Skin epidermis (tissue), 12 donors: ENCODE measurements at regions not wholly inside any gene's neighbourhood (a gene's known extent, or its start where the extent isn't known, plus 50 kb on each side); places are given as distances from the start of the nearest gene placed in this dataset.
"Not testable (repeated sequence)": the region's sequence is repeated elsewhere in the genome, so short reads cannot be mapped to it uniquely, and the experiment has no call there.

Experiments
- H3K27ac ChIP-seq, 21 experiments: fragments of 200-600 bp; sonication (generic) in 11 of 21; one replicate each; pipeline ENCODE4 v1.5.0; 2020; ENCODE audit warnings: mild to moderate bottlenecking in 3 of 21, inconsistent platforms in 2 of 21, moderate library complexity in 2 of 21
- H3K4me3 ChIP-seq, 7 experiments: fragments of 200-600 bp; sonication (generic) in 2 of 7; one replicate each; pipeline ENCODE4 v1.5.0; 2020; ENCODE audit warnings: inconsistent platforms in 2 of 7, mild to moderate bottlenecking in 2 of 7, moderate library complexity in 1 of 7

- no peak overlapping the region for H3K4me3 ChIP-seq
- H3K27ac ChIP-seq = no peak overlapping the region
These were observed 450.9 kb downstream of the FBXO15 start for GRCh38 chr18:73696698-73697097.

- no peak overlapping the region for H3K4me3 ChIP-seq
- no peak overlapping the region for H3K27ac ChIP-seq
These were observed 451.5 kb downstream of the FBXO15 start for GRCh38 chr18:73696171-73696570.

- no peak overlapping the region for H3K4me3 ChIP-seq
- no peak overlapping the region for H3K27ac ChIP-seq
These were observed 454.5 kb downstream of the FBXO15 start for GRCh38 chr18:73693091-73693490.

- Histone ChIP-seq H3K27ac (peak overlapping the region in 1 of 21 experiments; percentile 32), H3K4me3 (no peak overlapping the region)
These were observed 456.0 kb downstream of the FBXO15 start for GRCh38 chr18:73691624-73692023.

- H3K4me3 ChIP-seq = no peak overlapping the region
These were observed 456.5 kb downstream of the FBXO15 start for GRCh38 chr18:73691118-73691517.

GRCh38 chr18:73690222-73690621 is 457.4 kb downstream of the FBXO15 start:
- no peak overlapping the region for H3K4me3 ChIP-seq
- no peak overlapping the region for H3K27ac ChIP-seq

More at GRCh38 chr18:73691118-73691517, 456.5 kb downstream of the FBXO15 start:
- peak overlapping the region in 1 of 21 experiments; percentile 32 for H3K27ac ChIP-seq

GRCh38 chr18:73688851-73689711 is 458.6 kb downstream of the FBXO15 start:
- H3K27ac ChIP-seq = no peak overlapping the region
- no peak overlapping the region for H3K4me3 ChIP-seq

- no peak overlapping the region for H3K4me3 ChIP-seq
- H3K27ac ChIP-seq = no peak overlapping the region
These were observed 459.5 kb downstream of the FBXO15 start for GRCh38 chr18:73688161-73688560.

GRCh38 chr18:73684647-73685046 is 463.0 kb downstream of the FBXO15 start:
- H3K27ac ChIP-seq = no peak overlapping the region
- no peak overlapping the region for H3K4me3 ChIP-seq

- H3K27ac ChIP-seq = no peak overlapping the region
- H3K4me3 ChIP-seq = no peak overlapping the region
These were observed 464.0 kb downstream of the FBXO15 start for GRCh38 chr18:73683409-73684238.

GRCh38 chr18:73681912-73682311 is 465.7 kb downstream of the FBXO15 start:
- Histone ChIP-seq H3K27ac (no peak overlapping the region), H3K4me3 (no peak overlapping the region)

- H3K4me3 ChIP-seq = no peak overlapping the region
- H3K27ac ChIP-seq = no peak overlapping the region
These were observed 466.2 kb downstream of the FBXO15 start for GRCh38 chr18:73681398-73681797.

- Histone ChIP-seq H3K4me3 (no peak overlapping the region), H3K27ac (no peak overlapping the region)
These were observed 467.5 kb downstream of the FBXO15 start for GRCh38 chr18:73679941-73680712.

GRCh38 chr18:73677450-73677849 is 470.2 kb downstream of the FBXO15 start:
- no peak overlapping the region for H3K4me3 ChIP-seq
- no peak overlapping the region for H3K27ac ChIP-seq

GRCh38 chr18:73674125-73674865 is 473.3 kb downstream of the FBXO15 start:
- Histone ChIP-seq H3K27ac (no peak overlapping the region), H3K4me3 (no peak overlapping the region)

- not testable (repeated sequence) for H3K4me3 ChIP-seq, H3K27ac ChIP-seq
These were observed 476.2 kb downstream of the FBXO15 start for GRCh38 chr18:73671480-73671879.

- H3K4me3 ChIP-seq = no peak overlapping the region
These were observed 477.1 kb downstream of the FBXO15 start for GRCh38 chr18:73670524-73670923.

GRCh38 chr18:73670039-73670438 is 477.6 kb downstream of the FBXO15 start:
- no peak overlapping the region for H3K27ac ChIP-seq
- H3K4me3 ChIP-seq = no peak overlapping the region

More at GRCh38 chr18:73670524-73670923, 477.1 kb downstream of the FBXO15 start:
- H3K27ac ChIP-seq = no peak overlapping the region

- Histone ChIP-seq H3K27ac (no peak overlapping the region), H3K4me3 (no peak overlapping the region)
These were observed 478.3 kb downstream of the FBXO15 start for GRCh38 chr18:73669297-73669696.
